A549 (cell line): ENCODE measurements at regions not wholly inside any gene's neighbourhood (a gene's known extent, or its start where the extent isn't known, plus 50 kb on each side); places are given as distances from the start of the nearest gene placed in this dataset.
A peak's percentile ranks its signal among the peaks of the same experiment; 100 is the strongest.

ENCODE experiments used
- ATAC-seq, 2 experiments: fragments of 200-7000 bp in 1 of 2; fragments of >200 bp in 1 of 2; cut with Nextera tagmentation in 1 of 2; cut with Tn5 transposase in 1 of 2; 3 replicates each; pipeline versions ENCODE4 v1.8.0 to v1.9.1; 2018 to 2020; ENCODE audit warnings: mild to moderate bottlenecking in 1 of 2, moderate library complexity in 1 of 2
- CTCF ChIA-PET: fragments of 300-600 bp; sonication (Branson Sonifier 250); formaldehyde crosslinking; extraction: SDS; loops from one replicate; lab custom pipeline; 2021; ENCODE audit warnings: antibody characterized with exemption, inconsistent platforms; lab: Yijun Ruan, JAX
- POLR2A ChIA-PET: fragments of 350-600 bp; formaldehyde crosslinking; extraction: SDS; loops from one replicate; lab custom pipeline; 2021; ENCODE audit warnings: antibody characterized with exemption, inconsistent platforms; lab: Yijun Ruan, JAX
- DNase-seq, 2 experiments: peaks; one replicate each; pipeline versions ENCODE4 v3.0.0 to v3.0.0-alpha.2; 2011 to 2016; ENCODE audit warnings: low read depth in 1 of 2, low spot score in 1 of 2
- FAIRE-seq: peaks from 2 replicates; lab custom pipeline; 2011; peaks lifted over from hg19 to GRCh38; lab: Jason Lieb, UNC
- H3K27ac ChIP-seq, 2 experiments: fragments of >200 bp; sonication (Bioruptor Twin); formaldehyde crosslinking; 3 replicates each; pipeline ENCODE4 v1.5.1; 2016 to 2017
- H3K4me1 ChIP-seq: fragments of >200 bp; sonication (Bioruptor Twin); formaldehyde crosslinking; 3 replicates; pipeline ENCODE4 v1.6.1; 2016
- H3K4me2 ChIP-seq: fragments of >200 bp; sonication (Bioruptor Twin); formaldehyde crosslinking; 3 replicates; pipeline ENCODE4 v1.6.1; 2016
- H3K4me3 ChIP-seq: fragments of >200 bp; sonication (Bioruptor Twin); formaldehyde crosslinking; 3 replicates; pipeline ENCODE4 v1.5.1; 2016
- H3K9me3 ChIP-seq: fragments of >200 bp; sonication (Bioruptor Twin); formaldehyde crosslinking; 3 replicates; pipeline ENCODE4 v1.6.1; 2016
- BHLHE40 ChIP-seq: IDR thresholded peaks from 2 replicates; pipeline ENCODE4 v1.6.1; 2012; ENCODE audit warnings: low read depth, low read length, inconsistent platforms
- CHD4 ChIP-seq: fragments of 200-600 bp; sonication (generic); IDR thresholded peaks from 2 replicates; pipeline ENCODE4 v1.6.1; 2016; ENCODE audit warnings: antibody characterized with exemption, mild to moderate bottlenecking, borderline replicate concordance
- HEYL ChIP-seq: fragments of 250-450 bp; sonication (Bioruptor Pico); IDR thresholded peaks from 2 replicates; pipeline ENCODE4 v1.8.0; 2021; ENCODE audit warnings: mild to moderate bottlenecking, moderate library complexity
- HOXA7 ChIP-seq: fragments of 250-450 bp; sonication (Bioruptor Pico); IDR thresholded peaks from 2 replicates; pipeline ENCODE4 v1.5.0; 2020; ENCODE audit warnings: mild to moderate bottlenecking, moderate library complexity
- HOXB13 ChIP-seq: fragments of 250-450 bp; sonication (Bioruptor Pico); IDR thresholded peaks from 2 replicates; pipeline ENCODE4 v1.5.0; 2020; ENCODE audit warnings: low read depth, mild to moderate bottlenecking, moderate library complexity
- HOXB5 ChIP-seq: fragments of 250-450 bp; sonication (Bioruptor Pico); IDR thresholded peaks from 2 replicates; pipeline ENCODE4 v1.5.0; 2020; ENCODE audit warnings: mild to moderate bottlenecking, moderate library complexity
- JUN ChIP-seq, 2 experiments: fragments of >200 bp; sonication (Bioruptor Twin); formaldehyde crosslinking; IDR thresholded peaks; 2 replicates in 1 of 2; 3 replicates in 1 of 2; pipeline ENCODE4 v1.6.1; 2016 to 2017
- KDM5A ChIP-seq: fragments of 200-600 bp; sonication (generic); IDR thresholded peaks from 2 replicates; pipeline ENCODE4 v1.6.1; 2016; ENCODE audit warnings: antibody characterized with exemption, mild to moderate bottlenecking
- MAZ ChIP-seq: fragments of 150-350 bp; IDR thresholded peaks from 2 replicates; pipeline ENCODE4 v1.6.1; 2014; ENCODE audit warnings: antibody characterized with exemption, low read depth, low read length, borderline replicate concordance
- NFE2L2 ChIP-seq: fragments of 150-350 bp; conservative IDR thresholded peaks from 2 replicates; pipeline ENCODE4 v1.6.1; 2014; ENCODE audit warnings: low read length
- NPAS2 ChIP-seq: fragments of 250-450 bp; sonication (Bioruptor Pico); IDR thresholded peaks from 2 replicates; pipeline ENCODE4 v1.8.0; 2022; ENCODE audit warnings: mild to moderate bottlenecking, moderate library complexity, borderline replicate concordance
- NR3C1 ChIP-seq: fragments of >200 bp; sonication (Bioruptor Twin); formaldehyde crosslinking; IDR thresholded peaks from 3 replicates; pipeline ENCODE4 v1.6.1; 2017
- PHF8 ChIP-seq: fragments of 200-600 bp; sonication (generic); IDR thresholded peaks from 2 replicates; pipeline ENCODE4 v1.6.1; 2016; ENCODE audit warnings: low read depth, mild to moderate bottlenecking, antibody characterized with exemption, moderate library complexity, borderline replicate concordance
- RAD21 ChIP-seq, 2 experiments: fragments of >200 bp in 1 of 2; sonication (Bioruptor Twin) in 1 of 2; formaldehyde crosslinking in 1 of 2; IDR thresholded peaks in 1 of 2; conservative IDR thresholded peaks in 1 of 2; 2 replicates in 1 of 2; 3 replicates in 1 of 2; pipeline ENCODE4 v1.6.1; 2012 to 2018; ENCODE audit warnings: inconsistent platforms in 1 of 2
- RCOR1 ChIP-seq: fragments of 150-350 bp; IDR thresholded peaks from 2 replicates; pipeline ENCODE4 v1.6.1; 2014; ENCODE audit warnings: antibody characterized with exemption, low read length, low read depth
- RFX5 ChIP-seq: fragments of 450-650 bp; IDR thresholded peaks from 2 replicates; pipeline ENCODE4 v1.7.1; 2014; ENCODE audit warnings: antibody characterized with exemption, mild to moderate bottlenecking, moderate library complexity
- SMC3 ChIP-seq: fragments of >200 bp; sonication (Bioruptor Twin); formaldehyde crosslinking; IDR thresholded peaks from 3 replicates; pipeline ENCODE4 v1.6.1; 2018; ENCODE audit warnings: inconsistent platforms
- SREBF2 ChIP-seq: fragments of 450-650 bp; IDR thresholded peaks from 2 replicates; pipeline ENCODE4 v1.6.1; 2014; ENCODE audit warnings: mild to moderate bottlenecking, moderate library complexity
- TFCP2L1 ChIP-seq: fragments of 250-450 bp; sonication (Bioruptor Pico); IDR thresholded peaks from 2 replicates; pipeline ENCODE4 v1.5.0; 2021; ENCODE audit warnings: mild to moderate bottlenecking
- TP53 ChIP-seq: fragments of 250-450 bp; sonication (Bioruptor Pico); IDR thresholded peaks from 2 replicates; pipeline ENCODE4 v1.5.0; 2021; ENCODE audit warnings: mild to moderate bottlenecking, moderate library complexity
- ZC3H11A ChIP-seq: fragments of 450-650 bp; IDR thresholded peaks from 2 replicates; pipeline ENCODE4 v1.6.1; 2014; ENCODE audit warnings: antibody characterized with exemption, mild to moderate bottlenecking
- ZNF302 ChIP-seq: fragments of 250-450 bp; sonication (Bioruptor Pico); IDR thresholded peaks from 2 replicates; pipeline ENCODE4 v1.9.0; 2021; ENCODE audit warnings: inconsistent platforms, mild to moderate bottlenecking, moderate library complexity
- WGBS: methylation state at CpG from one replicate; pipeline ENCODE4 v1.1.6; 2017; ENCODE audit errors: missing lambda C conversion rate; 5-methylcytosine and 5-hydroxymethylcytosine counted together
- TF ChIP-seq, protein P1 (sequence below): fragments of >200 bp; sonication (Bioruptor Twin); formaldehyde crosslinking; IDR thresholded peaks from 3 replicates; pipeline ENCODE4 v1.5.1; 2016
- TF ChIP-seq, protein P2 (sequence below): fragments of >200 bp; sonication (Bioruptor Twin); formaldehyde crosslinking; IDR thresholded peaks from 2 replicates; pipeline ENCODE4 v1.6.1; 2016
- TF ChIP-seq, protein P3 (sequence below): IDR thresholded peaks from 2 replicates; pipeline ENCODE4 v1.6.1; 2012
- TF ChIP-seq, protein P4 (sequence below): fragments of 250-450 bp; sonication (Bioruptor Pico); IDR thresholded peaks from 2 replicates; pipeline ENCODE4 v1.5.0; 2020; ENCODE audit warnings: low read depth, mild to moderate bottlenecking, moderate library complexity

DNA sequence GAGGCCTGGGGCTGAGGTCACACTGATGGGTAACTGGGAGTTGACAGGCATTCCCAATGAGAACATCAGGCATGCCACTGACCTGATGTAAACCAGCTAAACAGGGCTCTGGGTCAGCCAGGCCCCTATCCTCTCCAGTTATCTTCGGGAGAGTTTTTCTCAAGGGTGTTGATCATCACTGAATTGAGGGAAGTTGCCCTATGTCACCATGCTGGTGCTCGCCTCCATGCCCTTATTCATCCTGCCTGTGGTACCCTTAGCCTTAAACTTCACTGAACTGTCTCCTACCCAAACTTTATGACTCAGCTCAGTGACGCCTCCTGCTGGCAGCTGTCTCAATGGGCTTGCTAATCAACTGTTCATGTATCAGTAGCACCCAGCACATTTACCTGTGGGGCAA, 80.7 kb upstream of the TNR start:
- WGBS: 0% methylated on average over 3 of the region's 3 CpGs
- FAIRE-seq: no peak
- no peak for ATAC-seq
- TF ChIP-seq RAD21 (conservative IDR thresholded peaks at IDR 0.05 in 1 of 2, IDR thresholded peaks at IDR 0.05 in 1 of 2): 0 out of 5 replicates have a peak, but pooled peaks of 1 of the 2 experiments have one; percentile 20
- no peak for TF ChIP-seq MAZ
- TF ChIP-seq, protein P1, sequence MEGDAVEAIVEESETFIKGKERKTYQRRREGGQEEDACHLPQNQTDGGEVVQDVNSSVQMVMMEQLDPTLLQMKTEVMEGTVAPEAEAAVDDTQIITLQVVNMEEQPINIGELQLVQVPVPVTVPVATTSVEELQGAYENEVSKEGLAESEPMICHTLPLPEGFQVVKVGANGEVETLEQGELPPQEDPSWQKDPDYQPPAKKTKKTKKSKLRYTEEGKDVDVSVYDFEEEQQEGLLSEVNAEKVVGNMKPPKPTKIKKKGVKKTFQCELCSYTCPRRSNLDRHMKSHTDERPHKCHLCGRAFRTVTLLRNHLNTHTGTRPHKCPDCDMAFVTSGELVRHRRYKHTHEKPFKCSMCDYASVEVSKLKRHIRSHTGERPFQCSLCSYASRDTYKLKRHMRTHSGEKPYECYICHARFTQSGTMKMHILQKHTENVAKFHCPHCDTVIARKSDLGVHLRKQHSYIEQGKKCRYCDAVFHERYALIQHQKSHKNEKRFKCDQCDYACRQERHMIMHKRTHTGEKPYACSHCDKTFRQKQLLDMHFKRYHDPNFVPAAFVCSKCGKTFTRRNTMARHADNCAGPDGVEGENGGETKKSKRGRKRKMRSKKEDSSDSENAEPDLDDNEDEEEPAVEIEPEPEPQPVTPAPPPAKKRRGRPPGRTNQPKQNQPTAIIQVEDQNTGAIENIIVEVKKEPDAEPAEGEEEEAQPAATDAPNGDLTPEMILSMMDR: 0 out of 3 replicates have a peak, but pooled peaks have one; percentile 7
- no peak overlapping the region for H3K27ac ChIP-seq
- no peak overlapping the region for H3K4me3 ChIP-seq
- H3K9me3 ChIP-seq: no peaks in the 10 kb centered on the region
- peak in 1 of 2 experiments; percentile 14 for DNase-seq
- H3K4me1 ChIP-seq: no peaks in the 10 kb centered on the region
- CTCF ChIA-PET: interaction anchor here (1.0 kb wide), 1 partner anchor 11 kb away, joined by 3 read pairs; no protein-coding TSS in a partner anchor
- H3K4me2 ChIP-seq: no peak overlapping the region
- POLR2A ChIA-PET: no interaction called here

DNA sequence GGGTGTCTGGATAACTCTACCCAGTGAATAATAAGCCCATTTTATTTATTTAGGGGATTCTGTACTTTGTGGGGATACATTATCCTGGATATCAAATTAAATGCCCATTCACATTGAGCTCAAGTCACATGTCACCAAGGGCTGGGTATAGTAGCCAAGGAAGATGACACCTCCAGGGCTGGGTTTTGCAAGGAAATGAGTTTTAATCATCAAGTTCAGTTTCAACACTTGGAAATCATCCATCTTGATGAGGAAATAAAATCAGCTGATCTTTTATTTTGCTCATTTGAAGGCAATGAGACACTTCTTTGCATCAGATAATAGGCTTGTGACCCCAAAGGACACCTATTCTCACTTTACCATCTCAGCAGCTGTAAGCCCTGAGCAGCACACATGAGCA, 80.0 kb upstream of the TNR start:
- ATAC-seq (no peak), FAIRE-seq (no peak), DNase-seq (no peak)
- no peaks in the 10 kb centered on the region for H3K4me1 ChIP-seq
- TF ChIP-seq NPAS2 (CRISPR knock-in tag): no peak
- no peak for TF ChIP-seq HOXB13
- TF ChIP-seq ZC3H11A: no peak
- TF ChIP-seq, protein P2, sequence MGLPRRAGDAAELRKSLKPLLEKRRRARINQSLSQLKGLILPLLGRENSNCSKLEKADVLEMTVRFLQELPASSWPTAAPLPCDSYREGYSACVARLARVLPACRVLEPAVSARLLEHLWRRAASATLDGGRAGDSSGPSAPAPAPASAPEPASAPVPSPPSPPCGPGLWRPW: no peak
- no peak for TF ChIP-seq TFCP2L1
- no peak for TF ChIP-seq RFX5
- H3K4me3 ChIP-seq: no peak overlapping the region
- H3K9me3 ChIP-seq: no peaks in the 10 kb centered on the region
- H3K27ac ChIP-seq: no peak overlapping the region
- ChIA-PET POLR2A (no interaction called here), CTCF (interaction anchor here (1.0 kb wide), 1 partner anchor 10 kb away, joined by 3 read pairs; no protein-coding TSS in a partner anchor)
- no peak overlapping the region for H3K4me2 ChIP-seq

DNA sequence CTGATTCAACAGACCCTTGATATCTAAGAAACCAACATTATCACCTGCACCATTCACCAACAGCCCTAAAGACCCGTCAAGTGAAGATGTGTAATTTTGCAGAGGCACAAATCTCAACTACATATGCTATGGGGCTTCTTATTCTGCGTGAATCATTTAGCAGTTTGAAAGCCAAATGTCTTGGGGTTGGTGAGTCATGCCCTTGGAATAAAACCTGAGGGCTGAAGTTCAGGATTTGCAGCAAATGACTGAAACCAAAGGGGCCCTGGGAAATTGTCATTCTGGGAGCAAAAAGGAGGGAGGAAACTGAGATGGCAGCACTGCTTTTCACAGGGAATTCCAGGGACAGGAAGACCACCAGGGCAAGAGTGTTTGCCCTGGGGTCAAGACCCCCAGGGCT, 79.2 kb upstream of the TNR start:
- Histone ChIP-seq H3K4me1 (no peaks in the 10 kb centered on the region), H3K9me3 (no peaks in the 10 kb centered on the region), H3K4me2 (no peak overlapping the region), H3K4me3 (no peak overlapping the region), H3K27ac (no peak overlapping the region)
- POLR2A ChIA-PET: no interaction called here
- no peak for ATAC-seq
- 0% methylated on average over 2 of the region's 2 CpGs for WGBS
- CTCF ChIA-PET: no interaction called here
- FAIRE-seq: no peak
- DNase-seq: no peak
- no peak for TF ChIP-seq NFE2L2
- TF ChIP-seq ZNF302 (CRISPR knock-in tag): no peak
- no peak for TF ChIP-seq MAZ
- no peak for TF ChIP-seq BHLHE40
- TF ChIP-seq NR3C1: no peak
- TF ChIP-seq, protein P3, sequence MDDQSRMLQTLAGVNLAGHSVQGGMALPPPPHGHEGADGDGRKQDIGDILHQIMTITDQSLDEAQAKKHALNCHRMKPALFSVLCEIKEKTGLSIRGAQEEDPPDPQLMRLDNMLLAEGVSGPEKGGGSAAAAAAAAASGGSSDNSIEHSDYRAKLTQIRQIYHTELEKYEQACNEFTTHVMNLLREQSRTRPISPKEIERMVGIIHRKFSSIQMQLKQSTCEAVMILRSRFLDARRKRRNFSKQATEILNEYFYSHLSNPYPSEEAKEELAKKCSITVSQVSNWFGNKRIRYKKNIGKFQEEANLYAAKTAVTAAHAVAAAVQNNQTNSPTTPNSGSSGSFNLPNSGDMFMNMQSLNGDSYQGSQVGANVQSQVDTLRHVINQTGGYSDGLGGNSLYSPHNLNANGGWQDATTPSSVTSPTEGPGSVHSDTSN: no peak
- TF ChIP-seq KDM5A: no peak
- TF ChIP-seq JUN (IDR thresholded peaks at IDR 0.05): no peak
- TF ChIP-seq, protein P1: no peak
- no peak for TF ChIP-seq PHF8
- no peak for TF ChIP-seq CHD4
- no peak for TF ChIP-seq SREBF2
- no peak for TF ChIP-seq HOXB5 (CRISPR knock-in tag)
- TF ChIP-seq RCOR1: no peak
- no peak for TF ChIP-seq HEYL (CRISPR knock-in tag)
- TF ChIP-seq, protein P4, sequence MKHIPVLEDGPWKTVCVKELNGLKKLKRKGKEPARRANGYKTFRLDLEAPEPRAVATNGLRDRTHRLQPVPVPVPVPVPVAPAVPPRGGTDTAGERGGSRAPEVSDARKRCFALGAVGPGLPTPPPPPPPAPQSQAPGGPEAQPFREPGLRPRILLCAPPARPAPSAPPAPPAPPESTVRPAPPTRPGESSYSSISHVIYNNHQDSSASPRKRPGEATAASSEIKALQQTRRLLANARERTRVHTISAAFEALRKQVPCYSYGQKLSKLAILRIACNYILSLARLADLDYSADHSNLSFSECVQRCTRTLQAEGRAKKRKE: no peak
- no peak for TF ChIP-seq SMC3
- no peak for TF ChIP-seq TP53 (CRISPR knock-in tag)
- TF ChIP-seq HOXA7: no peak
